Spleen (tissue), 11 donors: ENCODE measurements at regions not wholly inside any gene's neighbourhood (a gene's known extent, or its start where the extent isn't known, plus 50 kb on each side); places are given as distances from the start of the nearest gene placed in this dataset.

Source experiments
- DNase-seq: peaks from one replicate; pipeline ENCODE4 v3.0.0-alpha.2; 2020
- H3K27ac ChIP-seq, 8 donors: fragments of 200-600 bp; sonication (generic) in 7 of 8; 1 replicate in 4 of 8; 2 replicates in 4 of 8; pipeline versions ENCODE4 v1.5.0 to v1.8.0; 2016 to 2021; ENCODE audit warnings: inconsistent platforms in 4 of 8, mild to moderate bottlenecking in 4 of 8, moderate library complexity in 1 of 8
- H3K27me3 ChIP-seq, 7 donors: fragments of 200-600 bp; sonication (generic) in 6 of 7; replicated peaks in 1 of 7; 1 replicate in 4 of 7; 2 replicates in 3 of 7; pipeline versions ENCODE4 v1.5.0 to v1.8.0; 2016 to 2021; ENCODE audit warnings: inconsistent platforms in 3 of 7, mild to moderate bottlenecking in 1 of 7
- H3K36me3 ChIP-seq, 6 donors: fragments of 200-600 bp; sonication (generic) in 5 of 6; 1 replicate in 4 of 6; 2 replicates in 2 of 6; pipeline versions ENCODE4 v1.5.0 to v1.8.0; 2016 to 2021; ENCODE audit warnings: inconsistent platforms in 2 of 6
- H3K4me1 ChIP-seq, 6 donors: fragments of 200-600 bp; sonication (generic) in 5 of 6; 1 replicate in 3 of 6; 2 replicates in 3 of 6; pipeline versions ENCODE4 v1.5.0 to v1.8.0; 2016 to 2021; ENCODE audit warnings: inconsistent platforms in 3 of 6
- H3K4me3 ChIP-seq, 8 donors: fragments of 200-600 bp; sonication (generic) in 7 of 8; 1 replicate in 4 of 8; 2 replicates in 4 of 8; pipeline versions ENCODE4 v1.5.0 to v1.8.0; 2016 to 2021; ENCODE audit warnings: inconsistent platforms in 4 of 8, mild to moderate bottlenecking in 4 of 8, moderate library complexity in 2 of 8
- H3K9me3 ChIP-seq, 8 donors: fragments of 200-600 bp; sonication (generic) in 7 of 8; 1 replicate in 4 of 8; 2 replicates in 4 of 8; pipeline versions ENCODE4 v1.5.0 to v1.8.0; 2016 to 2021; ENCODE audit warnings: inconsistent platforms in 4 of 8
- POLR2A ChIP-seq, 3 donors: fragments of 450-650 bp; IDR thresholded peaks; one replicate each; pipeline ENCODE4 v1.5.1; 2017; ENCODE audit warnings: antibody characterized with exemption in 3 of 3, mild to moderate bottlenecking in 1 of 3
- POLR2AphosphoS5 ChIP-seq, 3 donors: sonication (generic); formaldehyde crosslinking; IDR thresholded peaks; one replicate each; pipeline ENCODE4 v1.5.1; 2017; ENCODE audit warnings: antibody characterized with exemption in 3 of 3
- WGBS, 5 donors: extraction: QIAGEN DNeasy Blood & Tissue Kit in 3 of 5; methylation state at CpG; one replicate each; pipeline versions ENCODE4 v1.1.5 to v1.1.7; 2013 to 2018; 5-methylcytosine and 5-hydroxymethylcytosine counted together
- intact Hi-C: fragments of 100-400 bp; cut with DNase I; formaldehyde crosslinking; loops from one replicate; pipeline ENCODE4 v1.15.0; 2023; ENCODE audit warnings: low total_unique reads
- TF ChIP-seq, protein P1 (sequence below), 11 experiments: fragments of 200-600 bp in 7 of 11; fragments of 450-650 bp in 4 of 11; sonication (generic) in 4 of 11; IDR thresholded peaks in 8 of 11; conservative IDR thresholded peaks in 3 of 11; 1 replicate in 7 of 11; 2 replicates in 4 of 11; pipeline versions ENCODE4 v1.4.0 to v1.8.0; 2016 to 2021; ENCODE audit warnings: antibody characterized with exemption in 11 of 11, inconsistent platforms in 4 of 11, mild to moderate bottlenecking in 1 of 11
- donor health status: healthy with polysubstance abuse.
- donor health status: DM: no; HTN: no; CAD: no; lungs with moderate emphysema.
- donor health status: DM: no; HTN: no; CAD: no.
- donor health status: Bipolar disorder and iron deficiency.
- donor health status: healthy.
- donor health status: DM: no; HTN: no; CAD: no.
- donor health status: DM: yes; HTN: yes; CAD: no.

DNA sequence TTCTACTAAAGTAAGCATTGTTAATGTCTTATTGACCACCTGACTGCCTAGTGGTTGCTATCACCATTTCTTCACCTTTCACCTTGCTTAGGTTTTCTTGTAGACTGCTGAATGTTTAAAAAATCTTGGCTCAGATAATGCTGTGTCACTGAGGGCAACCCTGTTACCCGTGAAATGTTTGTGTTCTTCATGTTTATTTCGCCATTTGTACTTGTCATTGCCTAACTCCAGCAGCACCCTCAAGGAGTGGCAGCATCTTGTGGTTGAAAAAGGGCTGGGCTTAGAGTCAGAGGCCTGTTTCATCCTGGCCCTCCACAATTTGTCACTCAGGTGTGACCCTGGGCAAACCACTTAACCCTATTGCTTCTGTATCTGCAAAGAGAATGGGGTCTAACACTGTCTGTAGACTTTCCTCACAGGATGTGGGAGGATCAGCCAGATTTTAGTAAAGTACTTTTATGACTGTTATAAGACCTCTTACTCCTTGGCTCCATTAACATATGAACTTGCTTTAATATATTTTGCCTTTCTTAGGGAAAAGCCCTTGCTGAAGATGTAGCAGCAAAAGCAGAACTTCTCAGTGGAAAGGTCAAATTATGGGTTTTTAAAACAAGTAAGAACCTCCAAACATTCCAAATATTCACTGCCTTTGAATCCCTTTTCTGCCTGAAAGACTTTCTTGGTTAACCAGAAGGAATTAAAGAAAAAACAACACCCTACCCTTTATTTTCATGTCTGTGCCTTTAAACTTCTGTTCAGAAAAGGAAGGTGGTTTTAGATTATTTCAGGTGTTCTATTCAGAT is 154.5 kb upstream of the C11orf87 start:
- no peak overlapping the region for H3K4me3 ChIP-seq
- H3K27me3 ChIP-seq, result no peaks in the 10 kb centered on the region
- TF ChIP-seq, protein P1, sequence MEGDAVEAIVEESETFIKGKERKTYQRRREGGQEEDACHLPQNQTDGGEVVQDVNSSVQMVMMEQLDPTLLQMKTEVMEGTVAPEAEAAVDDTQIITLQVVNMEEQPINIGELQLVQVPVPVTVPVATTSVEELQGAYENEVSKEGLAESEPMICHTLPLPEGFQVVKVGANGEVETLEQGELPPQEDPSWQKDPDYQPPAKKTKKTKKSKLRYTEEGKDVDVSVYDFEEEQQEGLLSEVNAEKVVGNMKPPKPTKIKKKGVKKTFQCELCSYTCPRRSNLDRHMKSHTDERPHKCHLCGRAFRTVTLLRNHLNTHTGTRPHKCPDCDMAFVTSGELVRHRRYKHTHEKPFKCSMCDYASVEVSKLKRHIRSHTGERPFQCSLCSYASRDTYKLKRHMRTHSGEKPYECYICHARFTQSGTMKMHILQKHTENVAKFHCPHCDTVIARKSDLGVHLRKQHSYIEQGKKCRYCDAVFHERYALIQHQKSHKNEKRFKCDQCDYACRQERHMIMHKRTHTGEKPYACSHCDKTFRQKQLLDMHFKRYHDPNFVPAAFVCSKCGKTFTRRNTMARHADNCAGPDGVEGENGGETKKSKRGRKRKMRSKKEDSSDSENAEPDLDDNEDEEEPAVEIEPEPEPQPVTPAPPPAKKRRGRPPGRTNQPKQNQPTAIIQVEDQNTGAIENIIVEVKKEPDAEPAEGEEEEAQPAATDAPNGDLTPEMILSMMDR (IDR thresholded peaks at IDR 0.05 in 8 of 11, conservative IDR thresholded peaks at IDR 0.05 in 3 of 11), result no peak
- TF ChIP-seq POLR2A (IDR thresholded peaks at IDR 0.05) (no peak), POLR2AphosphoS5 (IDR thresholded peaks at IDR 0.05) (no peak)
- H3K27ac ChIP-seq, result no peak overlapping the region
- DNase-seq, result no peak
- intact Hi-C loops, result no loop called here
- no peaks in the 10 kb centered on the region for H3K4me1 ChIP-seq
- H3K36me3 ChIP-seq, result no peaks in the 10 kb centered on the region
- H3K9me3 ChIP-seq, result peaks cover 0 to 35% (median 26%) of the 10 kb centered on the region in 8 donors
- WGBS, 5 donors, result 26 to 52% (median 40%) methylated on average over 2 of the region's 2 CpGs

DNA sequence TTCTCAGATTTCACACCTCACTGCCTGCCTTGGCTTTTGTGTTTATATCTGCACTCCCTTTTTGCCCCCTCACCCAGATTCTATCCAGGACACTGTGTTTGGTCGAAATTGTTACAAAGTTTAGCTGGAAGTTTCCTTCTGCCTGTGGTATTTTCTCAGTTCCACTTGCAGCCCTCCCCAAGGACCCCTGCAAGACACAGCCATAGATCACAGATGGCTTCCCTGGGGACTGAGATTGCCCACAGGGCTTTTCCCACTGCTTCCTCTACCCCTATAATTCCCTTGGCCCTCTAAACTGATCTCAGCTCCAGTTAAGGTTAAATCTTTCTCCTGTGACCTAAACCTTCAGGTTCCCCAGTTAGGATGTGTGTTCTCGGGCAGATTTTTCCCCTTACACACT is 146.1 kb upstream of the C11orf87 start:
- DNase-seq, result no peak
- WGBS, 5 donors, result 43 to 75% (median 57%) methylated on average over 2 of the region's 2 CpGs
- TF ChIP-seq POLR2A (IDR thresholded peaks at IDR 0.05), result no peak
- no peak for TF ChIP-seq POLR2AphosphoS5 (IDR thresholded peaks at IDR 0.05)
- TF ChIP-seq, protein P1 (IDR thresholded peaks at IDR 0.05 in 8 of 11, conservative IDR thresholded peaks at IDR 0.05 in 3 of 11), result no peak
- H3K27ac ChIP-seq, result no peak overlapping the region
- intact Hi-C loops, result no loop called here
- H3K36me3 ChIP-seq, result no peaks in the 10 kb centered on the region
- no peaks in the 10 kb centered on the region for H3K27me3 ChIP-seq
- no peak overlapping the region for H3K4me3 ChIP-seq
- no peaks in the 10 kb centered on the region for H3K4me1 ChIP-seq
- H3K9me3 ChIP-seq, result peaks cover 0 to 15% (median 9%) of the 10 kb centered on the region in 8 donors

DNA sequence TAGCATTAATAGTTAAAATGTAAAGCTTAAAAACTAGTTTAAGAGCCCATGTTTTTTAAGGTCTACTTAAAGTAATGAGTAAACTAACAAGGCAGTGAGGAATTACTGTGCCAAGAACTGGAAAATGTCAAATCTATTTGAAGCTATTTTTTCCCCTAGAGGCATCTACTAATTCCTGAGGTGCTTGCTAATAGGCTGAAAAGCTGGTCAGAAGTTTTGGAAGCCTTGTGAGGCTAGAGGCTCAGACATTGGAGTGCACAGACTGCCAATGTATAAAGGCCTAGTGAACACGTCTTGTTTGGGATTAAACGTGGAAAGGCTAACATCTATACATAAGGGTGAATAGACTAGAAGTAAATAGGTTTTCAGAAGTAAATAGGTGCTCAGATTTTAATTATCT is 136.5 kb upstream of the C11orf87 start:
- H3K4me3 ChIP-seq, result no peak overlapping the region
- no peaks in the 10 kb centered on the region for H3K4me1 ChIP-seq
- TF ChIP-seq POLR2AphosphoS5 (IDR thresholded peaks at IDR 0.05) (no peak), POLR2A (IDR thresholded peaks at IDR 0.05) (no peak)
- TF ChIP-seq, protein P1 (IDR thresholded peaks at IDR 0.05 in 8 of 11, conservative IDR thresholded peaks at IDR 0.05 in 3 of 11), result no peak

DNA sequence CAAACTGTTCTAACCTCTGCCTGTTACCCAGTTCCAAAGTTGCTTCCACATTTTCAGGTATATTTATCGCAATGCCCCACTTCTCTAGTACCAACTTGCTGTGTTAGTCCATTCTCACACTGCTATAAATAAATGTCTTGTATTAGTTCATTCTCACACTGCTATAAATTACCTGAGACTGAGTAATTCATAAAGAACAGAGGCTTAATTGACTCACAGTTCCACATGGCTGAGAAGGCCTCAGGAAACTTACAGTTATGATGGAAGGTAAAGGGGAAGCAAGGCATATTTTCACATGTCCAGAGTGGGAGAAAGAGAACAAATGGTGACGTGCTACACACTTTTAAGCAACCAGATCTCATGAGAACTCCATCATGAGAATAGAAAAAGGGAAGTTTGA is 130.4 kb upstream of the C11orf87 start:
- WGBS, 5 donors, result 62 to 90% (median 78%) methylated on average over 2 of the region's 2 CpGs
- TF ChIP-seq POLR2A (IDR thresholded peaks at IDR 0.05) (no peak), POLR2AphosphoS5 (IDR thresholded peaks at IDR 0.05) (no peak)
- TF ChIP-seq, protein P1 (IDR thresholded peaks at IDR 0.05 in 8 of 11, conservative IDR thresholded peaks at IDR 0.05 in 3 of 11), result no peak

More for the DNA sequence above, 136.5 kb upstream of the C11orf87 start:
- WGBS, 5 donors, result 67 to 88% (median 77%) methylated on average over 2 of the region's 2 CpGs
- intact Hi-C loops, result no loop called here
- Histone ChIP-seq H3K36me3 (no peaks in the 10 kb centered on the region), H3K27ac (no peak overlapping the region), H3K9me3 (peaks cover 0 to 17% (median 2%) of the 10 kb centered on the region in 8 donors), H3K27me3 (no peaks in the 10 kb centered on the region)
- no peak for DNase-seq

More for the DNA sequence above, 130.4 kb upstream of the C11orf87 start:
- Histone ChIP-seq H3K27ac (no peak overlapping the region), H3K9me3 (peaks cover 0 to 5% (median 0%) of the 10 kb centered on the region in 8 donors), H3K36me3 (no peaks in the 10 kb centered on the region), H3K4me1 (no peaks in the 10 kb centered on the region), H3K27me3 (no peaks in the 10 kb centered on the region), H3K4me3 (no peak overlapping the region)
- DNase-seq, result no peak
- intact Hi-C loops, result no loop called here
